ENCODE measurements at regions not wholly inside any gene's neighbourhood (a gene's known extent, or its start where the extent isn't known, plus 50 kb on each side); places are given as distances from the start of the nearest gene placed in this dataset.

GRCh38 chr6:47114460-47114859 is 72.3 kb upstream of the ADGRF1 start:
- DNase-seq = no peak

GRCh38 chr6:47112317-47112716 is 70.2 kb upstream of the ADGRF1 start:
- no peak for DNase-seq

GRCh38 chr6:47111685-47112084 is 69.6 kb upstream of the ADGRF1 start:
- DNase-seq = no peak

- DNase-seq = no peak
Measured at GRCh38 chr6:47109281-47109680, 67.1 kb upstream of the ADGRF1 start.

- no peak for DNase-seq
Measured at GRCh38 chr6:47106721-47107197, 64.6 kb upstream of the ADGRF1 start.

- no peak for DNase-seq
Measured at GRCh38 chr6:47106216-47106615, 64.1 kb upstream of the ADGRF1 start.

- DNase-seq = no peak
Measured at GRCh38 chr6:47105469-47106178, 63.5 kb upstream of the ADGRF1 start.

GRCh38 chr6:47103931-47104330 is 61.8 kb upstream of the ADGRF1 start:
- DNase-seq = no peak

GRCh38 chr6:47102331-47102730 is 60.2 kb upstream of the ADGRF1 start:
- DNase-seq = no peak

GRCh38 chr6:47098570-47098993 is 56.5 kb upstream of the ADGRF1 start:
- DNase-seq = no peak

- peak; percentile 86 to 88 for DNase-seq
Measured at GRCh38 chr6:47097092-47097945, 55.2 kb upstream of the ADGRF1 start.

- DNase-seq = no peak
Measured at GRCh38 chr6:47096211-47096895, 54.2 kb upstream of the ADGRF1 start.

GRCh38 chr6:47094241-47094925 is 52.3 kb upstream of the ADGRF1 start:
- DNase-seq = no peak

- no peak for DNase-seq
Measured at GRCh38 chr6:47093169-47093568, 51.0 kb upstream of the ADGRF1 start.

GRCh38 chr6:47091886-47092668 is 49.9 kb upstream of the ADGRF1 start:
- no peak for DNase-seq

All from SHP77 (cell line).